22Rv1 (cell line): ENCODE measurements at regions not wholly inside any gene's neighbourhood (a gene's known extent, or its start where the extent isn't known, plus 50 kb on each side); places are given as distances from the start of the nearest gene placed in this dataset.

Source experiments
- CTCF ChIP-seq: fragments of 450-650 bp; IDR thresholded peaks from 2 replicates; pipeline ENCODE4 v1.5.1; 2017; ENCODE audit warnings: mild to moderate bottlenecking
- ZFX ChIP-seq: fragments of 450-650 bp; IDR thresholded peaks from 2 replicates; pipeline ENCODE4 v1.6.1; 2017; ENCODE audit warnings: antibody characterized with exemption, borderline replicate concordance

GRCh38 chr7:82572195-82572880, 128.8 kb upstream of the CACNA2D1 start:
- TF ChIP-seq CTCF (peak; percentile 99), ZFX (no peak)
